Tibial nerve (tissue), 4 donors: ENCODE measurements at regions not wholly inside any gene's neighbourhood (a gene's known extent, or its start where the extent isn't known, plus 50 kb on each side); places are given as distances from the start of the nearest gene placed in this dataset. TPM values are rescaled to one million over a fixed set of nuclear protein-coding genes. Genes with fewer than 3 reads are reported as not detected.

Experiments used
- DNase-seq, 2 donors: peaks; one replicate each; pipeline ENCODE4 v3.0.0-alpha.2; 2019; ENCODE audit warnings: low spot score in 2 of 2
- H3K27ac ChIP-seq, 4 donors: fragments of 200-600 bp; sonication (generic) in 3 of 4; one replicate each; pipeline ENCODE4 v1.5.1; 2017 to 2019; ENCODE audit warnings: mild to moderate bottlenecking in 1 of 4
- H3K27me3 ChIP-seq, 2 donors: fragments of 200-600 bp; sonication (generic) in 1 of 2; one replicate each; pipeline versions ENCODE4 v1.5.1 to v1.6.0; 2017 to 2019
- H3K36me3 ChIP-seq, 3 donors: fragments of 200-600 bp; sonication (generic); one replicate each; pipeline ENCODE4 v1.5.1; 2018 to 2019
- H3K4me1 ChIP-seq, 4 donors: fragments of 200-600 bp; sonication (generic) in 3 of 4; one replicate each; pipeline ENCODE4 v1.5.1; 2017 to 2019
- H3K4me3 ChIP-seq, 4 donors: fragments of 200-600 bp; sonication (generic) in 3 of 4; one replicate each; pipeline ENCODE4 v1.5.1; 2017 to 2019; ENCODE audit warnings: mild to moderate bottlenecking in 1 of 4, moderate library complexity in 1 of 4
- H3K9me3 ChIP-seq, 4 donors: fragments of 200-600 bp; sonication (generic) in 3 of 4; one replicate each; pipeline ENCODE4 v1.5.1; 2017 to 2019
- EP300 ChIP-seq, 2 donors: sonication (generic); formaldehyde crosslinking; IDR thresholded peaks; one replicate each; pipeline ENCODE4 v1.6.1; 2017; ENCODE audit warnings: antibody characterized with exemption in 2 of 2, mild to moderate bottlenecking in 1 of 2
- POLR2A ChIP-seq, 2 donors: fragments of 450-650 bp; IDR thresholded peaks; one replicate each; pipeline ENCODE4 v1.6.1; 2017; ENCODE audit warnings: antibody characterized with exemption in 2 of 2, mild to moderate bottlenecking in 2 of 2, moderate library complexity in 2 of 2
- WGBS, 2 donors: methylation state at CpG; one replicate each; pipeline ENCODE4 v1.1.5; 2018; 5-methylcytosine and 5-hydroxymethylcytosine counted together
- small RNA-seq: library from RNA; depleted of rRNA; stranded (forward); fragments of <200 nt; gene quantifications from one replicate; pipeline ENCODE3, GENCODE V24; 2016
- TF ChIP-seq, protein P1 (sequence below), 5 experiments: fragments of 200-600 bp in 3 of 5; fragments of 450-650 bp in 2 of 5; sonication (generic) in 3 of 5; IDR thresholded peaks; one replicate each; pipeline ENCODE4 v1.5.1; 2016 to 2019; ENCODE audit warnings: antibody characterized with exemption in 5 of 5, mild to moderate bottlenecking in 3 of 5, moderate library complexity in 2 of 5

- Histone ChIP-seq H3K27me3 (no peaks in the 10 kb centered on the region), H3K4me1 (no peaks in the 10 kb centered on the region), H3K27ac (no peak overlapping the region), H3K36me3 (no peaks in the 10 kb centered on the region), H3K4me3 (no peak overlapping the region), H3K9me3 (no peaks in the 10 kb centered on the region)
- TF ChIP-seq POLR2A (IDR thresholded peaks at IDR 0.05) (no peak), EP300 (IDR thresholded peaks at IDR 0.05) (no peak)
- TF ChIP-seq, protein P1, sequence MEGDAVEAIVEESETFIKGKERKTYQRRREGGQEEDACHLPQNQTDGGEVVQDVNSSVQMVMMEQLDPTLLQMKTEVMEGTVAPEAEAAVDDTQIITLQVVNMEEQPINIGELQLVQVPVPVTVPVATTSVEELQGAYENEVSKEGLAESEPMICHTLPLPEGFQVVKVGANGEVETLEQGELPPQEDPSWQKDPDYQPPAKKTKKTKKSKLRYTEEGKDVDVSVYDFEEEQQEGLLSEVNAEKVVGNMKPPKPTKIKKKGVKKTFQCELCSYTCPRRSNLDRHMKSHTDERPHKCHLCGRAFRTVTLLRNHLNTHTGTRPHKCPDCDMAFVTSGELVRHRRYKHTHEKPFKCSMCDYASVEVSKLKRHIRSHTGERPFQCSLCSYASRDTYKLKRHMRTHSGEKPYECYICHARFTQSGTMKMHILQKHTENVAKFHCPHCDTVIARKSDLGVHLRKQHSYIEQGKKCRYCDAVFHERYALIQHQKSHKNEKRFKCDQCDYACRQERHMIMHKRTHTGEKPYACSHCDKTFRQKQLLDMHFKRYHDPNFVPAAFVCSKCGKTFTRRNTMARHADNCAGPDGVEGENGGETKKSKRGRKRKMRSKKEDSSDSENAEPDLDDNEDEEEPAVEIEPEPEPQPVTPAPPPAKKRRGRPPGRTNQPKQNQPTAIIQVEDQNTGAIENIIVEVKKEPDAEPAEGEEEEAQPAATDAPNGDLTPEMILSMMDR (IDR thresholded peaks at IDR 0.05): no peak
- no peak for DNase-seq
- WGBS, 2 donors: 56% methylated on average over 2 of the region's 2 CpGs
Measured at GRCh38 chr5:11958321-11958720, 54.1 kb upstream of the CTNND2 start.

DNA sequence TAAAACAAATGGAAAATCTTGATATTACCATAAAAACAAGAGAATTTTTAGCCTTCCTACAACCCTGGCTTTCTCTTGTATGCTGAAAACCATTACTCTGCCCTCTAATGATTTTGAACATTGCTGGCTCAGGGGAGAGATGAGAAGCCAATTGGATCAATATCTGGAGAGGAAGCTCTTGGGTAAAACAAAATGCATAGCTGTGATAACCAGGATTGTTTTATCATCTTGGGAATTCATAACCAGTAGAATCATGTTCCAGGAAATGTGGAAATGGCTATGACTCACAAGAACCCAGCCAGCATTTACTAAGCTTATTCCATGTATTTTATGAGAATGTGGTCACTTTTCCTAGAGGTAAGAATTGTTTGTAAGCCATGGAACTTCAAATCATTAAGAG, 51.1 kb upstream of the CTNND2 start:
- TF ChIP-seq, protein P1 (IDR thresholded peaks at IDR 0.05): no peak
- TF ChIP-seq EP300 (IDR thresholded peaks at IDR 0.05) (no peak), POLR2A (IDR thresholded peaks at IDR 0.05) (no peak)
- H3K4me1 ChIP-seq: no peaks in the 10 kb centered on the region
- DNase-seq: no peak
- no peaks in the 10 kb centered on the region for H3K27me3 ChIP-seq
- no peak overlapping the region for H3K4me3 ChIP-seq
- no peaks in the 10 kb centered on the region for H3K36me3 ChIP-seq
- no peaks in the 10 kb centered on the region for H3K9me3 ChIP-seq
- H3K27ac ChIP-seq: no peak overlapping the region

Small RNA genes lying in the stretch of these regions (small RNA-seq; reads per million reads assigned to genes)
- gene RNU6-679P: not detected
